GM19238 (cell line): ENCODE measurements at regions not wholly inside any gene's neighbourhood (a gene's known extent, or its start where the extent isn't known, plus 50 kb on each side); places are given as distances from the start of the nearest gene placed in this dataset.

Experiments
- DNase-seq: peaks from one replicate; pipeline ENCODE4 v3.0.0; 2011; ENCODE audit warnings: low spot score; ENCODE audit not compliant: insufficient read length

- DNase-seq: no peak
These were observed 73.2 kb upstream of the NKX1-1 start for GRCh38 chr4:1479454-1479853.

GRCh38 chr4:1478766-1479355, 72.6 kb upstream of the NKX1-1 start:
- DNase-seq: no peak

GRCh38 chr4:1477045-1477840, 71.0 kb upstream of the NKX1-1 start:
- DNase-seq: no peak

- no peak for DNase-seq
These were observed 69.9 kb upstream of the NKX1-1 start for GRCh38 chr4:1476140-1476513.

GRCh38 chr4:1475277-1476139, 69.3 kb upstream of the NKX1-1 start:
- no peak for DNase-seq

- no peak for DNase-seq
These were observed 68.2 kb upstream of the NKX1-1 start for GRCh38 chr4:1474126-1475090.

- no peak for DNase-seq
These were observed 67.5 kb upstream of the NKX1-1 start for GRCh38 chr4:1473718-1474117.

GRCh38 chr4:1472911-1473518, 66.8 kb upstream of the NKX1-1 start:
- no peak for DNase-seq

GRCh38 chr4:1472148-1472797, 66.0 kb upstream of the NKX1-1 start:
- no peak for DNase-seq

GRCh38 chr4:1471443-1472147, 65.4 kb upstream of the NKX1-1 start:
- DNase-seq: no peak

- no peak for DNase-seq
These were observed 64.7 kb upstream of the NKX1-1 start for GRCh38 chr4:1470816-1471442.

- no peak for DNase-seq
These were observed 64.1 kb upstream of the NKX1-1 start for GRCh38 chr4:1470393-1470670.

- DNase-seq: no peak
These were observed 63.6 kb upstream of the NKX1-1 start for GRCh38 chr4:1469607-1470392.

- DNase-seq: no peak
These were observed 62.8 kb upstream of the NKX1-1 start for GRCh38 chr4:1469043-1469442.

GRCh38 chr4:1467581-1468458, 61.6 kb upstream of the NKX1-1 start:
- no peak for DNase-seq

- no peak for DNase-seq
These were observed 60.6 kb upstream of the NKX1-1 start for GRCh38 chr4:1466863-1467165.

GRCh38 chr4:1466034-1466862, 60.0 kb upstream of the NKX1-1 start:
- DNase-seq: no peak
